IPS-20b (cell line): ENCODE measurements at regions not wholly inside any gene's neighbourhood (a gene's known extent, or its start where the extent isn't known, plus 50 kb on each side); places are given as distances from the start of the nearest gene placed in this dataset.
"Not testable (repeated sequence)": the region's sequence is repeated elsewhere in the genome, so short reads cannot be mapped to it uniquely, and the experiment has no call there.

Experiments
- H3K27ac ChIP-seq: one replicate; pipeline ENCODE4 v1.5.1; 2013; ENCODE audit warnings: low read length
- H3K27me3 ChIP-seq: 2 replicates; pipeline ENCODE4 v1.6.1; 2013; ENCODE audit warnings: mild to moderate bottlenecking, low read length, inconsistent platforms; ENCODE audit not compliant: insufficient read depth
- H3K36me3 ChIP-seq: 2 replicates; pipeline ENCODE4 v1.6.1; 2013; ENCODE audit warnings: low read depth, mild to moderate bottlenecking, inconsistent platforms, low read length, moderate library complexity; ENCODE audit not compliant: insufficient read depth
- H3K4me1 ChIP-seq: 2 replicates; pipeline ENCODE4 v1.6.1; 2013; ENCODE audit warnings: mild to moderate bottlenecking, control low read depth, inconsistent platforms, low read length, moderate library complexity; ENCODE audit not compliant: insufficient read depth
- H3K4me3 ChIP-seq: 2 replicates; pipeline ENCODE4 v1.5.1; 2013; ENCODE audit warnings: mild to moderate bottlenecking, low read length, inconsistent platforms
- H3K9ac ChIP-seq: 2 replicates; pipeline ENCODE4 v1.6.1; 2013; ENCODE audit warnings: low read depth, mild to moderate bottlenecking, inconsistent platforms, low read length, moderate library complexity
- H3K9me3 ChIP-seq: 2 replicates; pipeline ENCODE4 v1.6.1; 2013; ENCODE audit warnings: mild to moderate bottlenecking, low read depth, low read length, inconsistent platforms; ENCODE audit not compliant: insufficient read depth

DNA sequence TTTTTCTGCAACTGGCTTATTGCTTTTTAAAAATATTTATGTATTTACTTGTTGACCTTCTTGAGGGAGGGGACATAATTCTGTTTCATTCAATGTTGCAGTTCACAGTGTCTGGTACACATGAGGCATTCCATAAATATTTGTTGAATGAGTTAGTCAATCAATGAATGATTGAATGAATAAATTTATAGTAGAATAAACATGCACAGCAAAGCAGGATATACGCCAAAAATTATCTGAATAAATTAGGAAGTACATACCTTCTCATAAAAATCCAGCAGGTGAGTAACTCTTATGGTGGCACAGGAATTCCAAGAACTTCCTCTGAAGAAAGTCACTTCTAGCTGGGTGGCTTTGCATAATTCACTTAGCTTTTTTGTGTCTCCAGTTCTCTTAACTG is 469.4 kb upstream of the ATP11B start:
- Histone ChIP-seq H3K4me1 (peaks cover 41% of the 10 kb centered on the region), H3K4me3 (no peak overlapping the region), H3K9me3 (peaks cover 7% of the 10 kb centered on the region), H3K9ac (no peak overlapping the region), H3K27me3 (no peaks in the 10 kb centered on the region), H3K36me3 (no peaks in the 10 kb centered on the region), H3K27ac (no peak overlapping the region)

DNA sequence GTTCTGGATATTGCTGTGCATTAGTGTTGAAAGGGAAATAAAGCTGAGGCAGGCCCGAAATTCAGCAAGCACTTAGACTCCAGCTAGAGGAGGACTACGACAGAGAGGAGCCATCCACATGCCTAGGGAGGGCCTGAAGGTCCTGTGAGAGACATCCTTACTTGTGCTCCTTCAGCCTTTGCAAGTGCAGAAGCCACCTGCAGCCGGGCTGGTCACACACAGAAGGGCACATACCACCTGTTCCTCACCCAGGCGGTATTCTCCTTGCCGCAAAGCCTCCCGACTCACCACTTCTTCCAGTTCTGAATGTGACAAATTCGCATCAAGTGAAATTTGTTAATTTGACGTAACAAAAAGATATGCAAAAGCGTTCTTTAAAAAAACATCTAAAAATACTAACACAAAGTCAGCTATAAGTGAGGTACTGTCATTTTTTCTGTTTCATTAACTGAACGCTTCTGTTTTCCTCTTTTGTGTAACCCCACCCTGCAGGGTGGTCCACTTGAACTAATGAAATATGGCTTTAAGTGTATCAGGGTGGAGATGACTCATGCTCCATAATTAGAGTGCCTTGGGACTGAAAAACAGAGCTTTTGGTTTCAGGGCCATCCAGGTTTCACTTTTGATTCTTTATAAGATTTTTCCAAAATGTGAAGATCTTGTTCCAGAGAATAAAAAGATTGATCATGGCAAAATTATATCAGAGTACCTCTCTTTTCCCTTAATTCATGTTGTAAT is 467.9 kb upstream of the ATP11B start:
- Histone ChIP-seq H3K27me3 (no peaks in the 10 kb centered on the region), H3K4me1 (peaks cover 41% of the 10 kb centered on the region), H3K9me3 (no peaks in the 10 kb centered on the region), H3K27ac (no peak overlapping the region), H3K9ac (no peak overlapping the region), H3K4me3 (no peak overlapping the region), H3K36me3 (no peaks in the 10 kb centered on the region)

DNA sequence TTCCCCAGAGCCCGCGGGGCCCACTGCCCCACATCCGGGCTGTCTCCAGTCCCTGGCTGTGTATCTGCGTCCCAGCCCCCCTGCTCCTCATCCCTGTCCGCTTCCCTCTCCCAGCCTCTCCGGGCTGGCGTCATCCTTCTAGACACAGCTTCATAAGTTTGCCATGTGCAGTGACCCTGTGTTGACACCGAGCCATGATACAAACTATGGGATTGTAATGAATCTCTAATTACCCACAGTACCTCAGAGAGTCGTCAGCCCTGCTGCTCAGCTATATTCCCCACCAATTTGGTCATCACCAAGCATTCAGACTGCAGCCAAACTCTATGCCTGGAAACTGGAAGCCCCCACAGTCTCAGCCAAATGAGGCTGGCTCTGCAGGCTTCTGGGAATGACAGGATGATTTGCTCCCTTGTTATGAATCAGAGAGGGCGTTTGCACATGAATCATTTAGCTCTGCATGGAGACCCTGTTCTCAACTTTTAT is 466.1 kb upstream of the ATP11B start:
- Histone ChIP-seq H3K4me1 (peaks cover 41% of the 10 kb centered on the region), H3K9me3 (no peaks in the 10 kb centered on the region), H3K27ac (peak overlapping the region; percentile 27), H3K27me3 (no peaks in the 10 kb centered on the region), H3K9ac (no peak overlapping the region; the same call in 1 of the 2 replicates), H3K4me3 (peak overlapping the region; percentile 34; the same call in 1 of the 2 replicates), H3K36me3 (no peaks in the 10 kb centered on the region)

DNA sequence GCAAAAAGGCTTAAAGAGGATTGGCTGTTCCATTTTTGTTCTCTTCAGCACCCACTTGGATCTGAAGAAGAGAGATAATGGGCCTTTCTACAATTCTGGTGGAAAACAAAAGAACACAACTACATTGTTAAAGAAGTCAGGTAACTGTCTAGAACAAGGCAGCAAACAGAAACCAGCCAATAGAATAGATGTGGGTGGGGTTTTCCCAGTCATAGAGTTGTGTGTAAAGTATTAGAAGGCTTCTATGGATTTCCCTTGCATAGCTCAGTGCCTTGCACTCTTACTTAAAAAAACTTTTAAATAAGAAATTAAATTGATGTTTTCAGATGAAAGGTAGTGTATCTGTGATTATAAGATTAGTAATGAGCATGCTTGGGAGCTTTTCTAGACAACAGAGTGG is 462.7 kb upstream of the ATP11B start:
- H3K9ac ChIP-seq = no peak overlapping the region

DNA sequence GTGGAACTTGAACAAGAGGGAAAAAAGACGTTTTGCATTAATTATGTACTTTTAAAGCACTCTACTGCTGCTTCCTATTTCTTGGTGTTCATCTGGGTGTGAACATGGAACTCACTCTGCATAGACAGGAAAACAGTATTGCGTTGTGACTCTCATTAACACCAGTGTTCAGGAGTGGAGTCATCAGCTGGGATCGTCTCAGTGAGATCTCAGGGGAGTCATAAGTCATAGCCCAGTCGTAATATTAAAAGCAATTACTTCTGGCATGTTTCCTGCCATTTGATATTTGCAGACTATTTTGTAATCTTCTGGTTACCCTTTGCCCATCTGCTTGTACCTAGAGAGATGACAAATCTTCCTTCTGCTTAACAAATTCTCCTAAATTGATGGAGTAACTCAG is 462.0 kb upstream of the ATP11B start:
- Histone ChIP-seq H3K36me3 (no peaks in the 10 kb centered on the region), H3K4me3 (no peak overlapping the region), H3K4me1 (peaks cover 13% of the 10 kb centered on the region), H3K27ac (no peak overlapping the region), H3K9ac (no peak overlapping the region), H3K27me3 (no peaks in the 10 kb centered on the region), H3K9me3 (no peaks in the 10 kb centered on the region)

More for the DNA sequence above, 462.7 kb upstream of the ATP11B start:
- H3K36me3 ChIP-seq = no peaks in the 10 kb centered on the region
- no peak overlapping the region for H3K27ac ChIP-seq
- H3K9me3 ChIP-seq = no peaks in the 10 kb centered on the region
- peaks cover 13% of the 10 kb centered on the region for H3K4me1 ChIP-seq
- H3K4me3 ChIP-seq = no peak overlapping the region
- no peaks in the 10 kb centered on the region for H3K27me3 ChIP-seq

DNA sequence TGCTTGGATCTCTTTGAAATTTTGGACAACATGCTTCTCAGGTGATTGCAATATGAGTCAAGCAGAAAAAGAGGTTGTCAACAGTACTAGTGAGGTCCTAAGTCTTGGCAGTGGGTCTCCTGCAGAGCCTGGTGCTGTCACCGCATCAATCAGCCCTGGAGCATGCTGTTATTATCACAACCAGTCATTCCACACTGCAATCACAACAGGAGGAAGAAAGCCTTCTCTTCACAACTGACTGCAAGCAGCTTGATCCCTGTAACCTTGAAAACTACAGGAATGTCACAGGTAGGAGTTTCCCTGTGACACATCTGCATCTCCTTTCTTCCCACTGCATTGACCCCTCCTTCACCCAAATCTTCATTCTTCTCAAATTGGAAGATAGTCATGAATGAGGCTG is 451.1 kb upstream of the ATP11B start:
- no peak overlapping the region for H3K27ac ChIP-seq
- H3K4me1 ChIP-seq = no peaks in the 10 kb centered on the region; the same call in 1 of the 2 replicates
- no peak overlapping the region for H3K4me3 ChIP-seq
- H3K9me3 ChIP-seq = no peaks in the 10 kb centered on the region
- H3K27me3 ChIP-seq = no peaks in the 10 kb centered on the region
- no peak overlapping the region for H3K9ac ChIP-seq
- H3K36me3 ChIP-seq = no peaks in the 10 kb centered on the region

DNA sequence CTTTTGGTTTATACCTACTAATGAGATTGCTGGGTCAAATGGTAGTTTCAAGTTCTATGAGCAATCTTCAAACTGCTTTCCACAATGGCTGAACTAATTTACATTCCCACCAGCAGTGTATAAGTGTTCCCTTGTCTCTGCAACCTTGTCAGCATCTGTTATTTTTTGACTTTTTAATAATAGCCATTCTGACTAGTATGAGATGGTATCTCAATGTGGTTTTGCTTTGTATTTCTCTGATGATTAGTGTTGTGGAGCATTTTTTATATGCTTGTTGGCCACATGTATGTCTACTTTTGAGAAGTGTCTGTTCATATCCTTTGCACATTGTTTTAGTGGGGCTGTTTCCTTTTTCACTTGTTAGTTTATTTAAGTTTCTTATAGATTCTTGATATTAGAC is 449.3 kb upstream of the ATP11B start:
- H3K36me3 ChIP-seq, H3K27ac ChIP-seq, H3K4me3 ChIP-seq, H3K4me1 ChIP-seq, H3K9ac ChIP-seq, H3K27me3 ChIP-seq, H3K9me3 ChIP-seq: not testable (repeated sequence)

GRCh38 chr3:182349051-182349450 is 444.3 kb upstream of the ATP11B start:
- H3K4me3 ChIP-seq = no peak overlapping the region
- no peak overlapping the region for H3K27ac ChIP-seq
- H3K9me3 ChIP-seq = no peaks in the 10 kb centered on the region
- H3K4me1 ChIP-seq = no peaks in the 10 kb centered on the region
- H3K9ac ChIP-seq = no peak overlapping the region
- H3K36me3 ChIP-seq = no peaks in the 10 kb centered on the region
- no peaks in the 10 kb centered on the region for H3K27me3 ChIP-seq

GRCh38 chr3:182349951-182350517 is 443.3 kb upstream of the ATP11B start:
- Histone ChIP-seq H3K27ac (no peak overlapping the region), H3K9ac (no peak overlapping the region), H3K9me3 (no peaks in the 10 kb centered on the region), H3K4me3 (no peak overlapping the region), H3K36me3 (no peaks in the 10 kb centered on the region), H3K4me1 (no peaks in the 10 kb centered on the region), H3K27me3 (no peaks in the 10 kb centered on the region)

- Histone ChIP-seq H3K36me3 (no peaks in the 10 kb centered on the region), H3K9ac (no peak overlapping the region), H3K9me3 (no peaks in the 10 kb centered on the region), H3K27me3 (no peaks in the 10 kb centered on the region), H3K27ac (no peak overlapping the region), H3K4me3 (no peak overlapping the region), H3K4me1 (0 out of 2 replicates have a peak, but pooled peaks cover 2% of the 10 kb centered on the region)
These were observed 435.4 kb upstream of the ATP11B start for GRCh38 chr3:182357928-182358327.

DNA sequence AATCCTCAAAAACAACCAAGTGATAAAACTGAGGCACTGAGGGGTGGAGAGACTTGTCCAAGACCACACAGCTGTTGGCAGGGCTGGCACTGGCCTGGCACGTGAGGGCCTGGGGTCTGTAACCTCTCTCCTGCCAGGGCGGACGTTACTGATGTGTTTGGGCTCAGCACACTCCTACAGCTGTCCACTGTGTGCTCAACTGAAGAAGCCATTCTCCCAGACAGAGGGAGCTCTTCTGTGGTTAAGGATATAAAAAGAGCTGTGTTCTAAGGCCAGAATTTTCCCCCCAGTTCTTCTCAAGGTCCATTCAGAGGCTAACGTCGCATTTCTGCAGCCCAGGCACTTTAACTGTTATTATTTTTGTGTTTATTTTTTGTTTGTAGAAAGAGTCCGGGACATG is 429.0 kb upstream of the ATP11B start:
- Histone ChIP-seq H3K27me3 (no peaks in the 10 kb centered on the region), H3K9ac (no peak overlapping the region), H3K36me3 (no peaks in the 10 kb centered on the region)

More for the DNA sequence above, 429.0 kb upstream of the ATP11B start:
- Histone ChIP-seq H3K4me1 (no peaks in the 10 kb centered on the region), H3K4me3 (no peak overlapping the region), H3K9me3 (no peaks in the 10 kb centered on the region), H3K27ac (no peak overlapping the region)
